Panc1 (cell line): ENCODE measurements at regions not wholly inside any gene's neighbourhood (a gene's known extent, or its start where the extent isn't known, plus 50 kb on each side); places are given as distances from the start of the nearest gene placed in this dataset.

Source experiments
- ATAC-seq: fragments of 200-7000 bp; cut with Tn5 transposase; 2 replicates; pipeline ENCODE4 v1.9.1; 2020; ENCODE audit warnings: mild to moderate bottlenecking, moderate library complexity
- BruUV-seq: library from RNA; stranded (reverse); fragments of 400-500 nt; replicated peaks from 2 replicates; lab custom pipeline; 2021; lab: Mats Ljungman, UMichigan
- CTCF ChIA-PET: fragments of 300-600 bp; sonication (Branson Sonifier 250); formaldehyde crosslinking; loops from one replicate; lab custom pipeline; 2022; ENCODE audit warnings: antibody characterized with exemption; lab: Charles Lee
- POLR2A ChIA-PET: fragments of 300-600 bp; sonication (Branson Sonifier 250); formaldehyde crosslinking; loops from one replicate; lab custom pipeline; 2022; ENCODE audit warnings: antibody characterized with exemption; lab: Charles Lee
- DNase-seq: peaks from one replicate; pipeline ENCODE4 v3.0.0-alpha.2; 2010; ENCODE audit warnings: low read depth, low spot score
- H3K27ac ChIP-seq: 2 replicates; pipeline ENCODE4 v1.5.1; 2011; ENCODE audit warnings: mild to moderate bottlenecking, low read length, inconsistent platforms
- H3K27me3 ChIP-seq: fragments of 200-500 bp; sonication (Bioruptor generic); 2 replicates; pipeline ENCODE4 v1.6.0; 2014; ENCODE audit warnings: low read length, inconsistent platforms; ENCODE audit not compliant: control insufficient read depth, insufficient read depth
- H3K36me3 ChIP-seq: fragments of 200-500 bp; sonication (Bioruptor generic); 2 replicates; pipeline ENCODE4 v1.5.1; 2014; ENCODE audit warnings: inconsistent platforms, mild to moderate bottlenecking, low read length, moderate library complexity; ENCODE audit not compliant: control insufficient read depth, insufficient read depth
- H3K4me1 ChIP-seq: 2 replicates; pipeline ENCODE4 v1.5.1; 2011; ENCODE audit warnings: inconsistent platforms, mild to moderate bottlenecking, low read length, moderate library complexity; ENCODE audit not compliant: control insufficient read depth, insufficient read depth
- H3K4me3 ChIP-seq, 2 experiments: 2 replicates each; pipeline ENCODE4 v1.5.1; 2011 to 2012; ENCODE audit warnings: low read depth in 2 of 2, low read length in 2 of 2, mild to moderate bottlenecking in 2 of 2, inconsistent platforms in 1 of 2, moderate library complexity in 1 of 2
- H3K9me3 ChIP-seq: fragments of 200-500 bp; sonication (Bioruptor generic); 2 replicates; pipeline ENCODE4 v1.5.1; 2014; ENCODE audit warnings: low read depth, mild to moderate bottlenecking, inconsistent platforms, low read length, moderate library complexity; ENCODE audit not compliant: control insufficient read depth, insufficient read depth
- POLR2AphosphoS5 ChIP-seq: IDR thresholded peaks from 2 replicates; pipeline ENCODE4 v1.6.1; 2012; ENCODE audit warnings: mild to moderate bottlenecking, low read depth, low read length, moderate library complexity
- SIN3A ChIP-seq: IDR thresholded peaks from 2 replicates; pipeline ENCODE4 v1.6.1; 2012; ENCODE audit warnings: low read depth, mild to moderate bottlenecking, low read length, moderate library complexity, borderline replicate concordance; ENCODE audit not compliant: insufficient read depth
- TCF7L2 ChIP-seq: IDR thresholded peaks from 2 replicates; pipeline ENCODE4 v1.6.1; 2011; ENCODE audit warnings: mild to moderate bottlenecking, low read depth, low read length, inconsistent platforms
- in situ Hi-C: cut with HindIII; loops from 2 replicates; pipeline ENCODE4 v1.10.0; 2016; ENCODE audit warnings: low sequenced_read_pairs, low pct_unique_long_range_greater_than_20kb
- intact Hi-C: fragments of 100-400 bp; cut with micrococcal nuclease; formaldehyde crosslinking; loops from one replicate; pipeline ENCODE4 v1.10.0; 2022; ENCODE audit not compliant: unreplicated experiment
- TF ChIP-seq, protein P1 (sequence below): fragments of 450-650 bp; IDR thresholded peaks from 2 replicates; pipeline ENCODE4 v1.5.1; 2017; ENCODE audit warnings: mild to moderate bottlenecking
- TF ChIP-seq, protein P2 (sequence below), 2 experiments: IDR thresholded peaks; 2 replicates each; pipeline ENCODE4 v1.6.1; 2011 to 2012; ENCODE audit warnings: low read depth in 2 of 2, control low read depth in 1 of 2, low read length in 1 of 2, mild to moderate bottlenecking in 1 of 2, moderate library complexity in 1 of 2; ENCODE audit not compliant: insufficient read depth in 1 of 2

- Histone ChIP-seq H3K9me3 (no peaks in the 10 kb centered on the region), H3K4me1 (no peaks in the 10 kb centered on the region), H3K4me3 (no peak overlapping the region), H3K27me3 (no peaks in the 10 kb centered on the region), H3K27ac (no peak overlapping the region), H3K36me3 (no peaks in the 10 kb centered on the region)
- intact Hi-C loops, result no loop called here
- in situ Hi-C loops, result no loop called here
- CTCF ChIA-PET, result interaction anchor here (0.6 kb wide), 1 partner anchor 76 kb away, joined by 3 read pairs; no protein-coding TSS in a partner anchor
- TF ChIP-seq SIN3A (no peak), POLR2AphosphoS5 (no peak), TCF7L2 (no peak)
- TF ChIP-seq, protein P1, sequence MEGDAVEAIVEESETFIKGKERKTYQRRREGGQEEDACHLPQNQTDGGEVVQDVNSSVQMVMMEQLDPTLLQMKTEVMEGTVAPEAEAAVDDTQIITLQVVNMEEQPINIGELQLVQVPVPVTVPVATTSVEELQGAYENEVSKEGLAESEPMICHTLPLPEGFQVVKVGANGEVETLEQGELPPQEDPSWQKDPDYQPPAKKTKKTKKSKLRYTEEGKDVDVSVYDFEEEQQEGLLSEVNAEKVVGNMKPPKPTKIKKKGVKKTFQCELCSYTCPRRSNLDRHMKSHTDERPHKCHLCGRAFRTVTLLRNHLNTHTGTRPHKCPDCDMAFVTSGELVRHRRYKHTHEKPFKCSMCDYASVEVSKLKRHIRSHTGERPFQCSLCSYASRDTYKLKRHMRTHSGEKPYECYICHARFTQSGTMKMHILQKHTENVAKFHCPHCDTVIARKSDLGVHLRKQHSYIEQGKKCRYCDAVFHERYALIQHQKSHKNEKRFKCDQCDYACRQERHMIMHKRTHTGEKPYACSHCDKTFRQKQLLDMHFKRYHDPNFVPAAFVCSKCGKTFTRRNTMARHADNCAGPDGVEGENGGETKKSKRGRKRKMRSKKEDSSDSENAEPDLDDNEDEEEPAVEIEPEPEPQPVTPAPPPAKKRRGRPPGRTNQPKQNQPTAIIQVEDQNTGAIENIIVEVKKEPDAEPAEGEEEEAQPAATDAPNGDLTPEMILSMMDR, result no peak
- TF ChIP-seq, protein P2, sequence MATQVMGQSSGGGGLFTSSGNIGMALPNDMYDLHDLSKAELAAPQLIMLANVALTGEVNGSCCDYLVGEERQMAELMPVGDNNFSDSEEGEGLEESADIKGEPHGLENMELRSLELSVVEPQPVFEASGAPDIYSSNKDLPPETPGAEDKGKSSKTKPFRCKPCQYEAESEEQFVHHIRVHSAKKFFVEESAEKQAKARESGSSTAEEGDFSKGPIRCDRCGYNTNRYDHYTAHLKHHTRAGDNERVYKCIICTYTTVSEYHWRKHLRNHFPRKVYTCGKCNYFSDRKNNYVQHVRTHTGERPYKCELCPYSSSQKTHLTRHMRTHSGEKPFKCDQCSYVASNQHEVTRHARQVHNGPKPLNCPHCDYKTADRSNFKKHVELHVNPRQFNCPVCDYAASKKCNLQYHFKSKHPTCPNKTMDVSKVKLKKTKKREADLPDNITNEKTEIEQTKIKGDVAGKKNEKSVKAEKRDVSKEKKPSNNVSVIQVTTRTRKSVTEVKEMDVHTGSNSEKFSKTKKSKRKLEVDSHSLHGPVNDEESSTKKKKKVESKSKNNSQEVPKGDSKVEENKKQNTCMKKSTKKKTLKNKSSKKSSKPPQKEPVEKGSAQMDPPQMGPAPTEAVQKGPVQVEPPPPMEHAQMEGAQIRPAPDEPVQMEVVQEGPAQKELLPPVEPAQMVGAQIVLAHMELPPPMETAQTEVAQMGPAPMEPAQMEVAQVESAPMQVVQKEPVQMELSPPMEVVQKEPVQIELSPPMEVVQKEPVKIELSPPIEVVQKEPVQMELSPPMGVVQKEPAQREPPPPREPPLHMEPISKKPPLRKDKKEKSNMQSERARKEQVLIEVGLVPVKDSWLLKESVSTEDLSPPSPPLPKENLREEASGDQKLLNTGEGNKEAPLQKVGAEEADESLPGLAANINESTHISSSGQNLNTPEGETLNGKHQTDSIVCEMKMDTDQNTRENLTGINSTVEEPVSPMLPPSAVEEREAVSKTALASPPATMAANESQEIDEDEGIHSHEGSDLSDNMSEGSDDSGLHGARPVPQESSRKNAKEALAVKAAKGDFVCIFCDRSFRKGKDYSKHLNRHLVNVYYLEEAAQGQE (IDR thresholded peaks at IDR 0.05; ENCODE audit: insufficient read depth in 1 of 2, low read depth in 2 of 2, low read length in 1 of 2), result no peak
- POLR2A ChIA-PET, result no interaction called here
- no peak for ATAC-seq
- no TSS peak for BruUV-seq
- no peak for DNase-seq
These were observed 116.4 kb upstream of the HES1 start for GRCh38 chr3:194019398-194020165.

GRCh38 chr3:194022052-194022451, 113.9 kb upstream of the HES1 start:
- no TSS peak for BruUV-seq
- in situ Hi-C loops (no loop called here), intact Hi-C loops (no loop called here)
- H3K36me3 ChIP-seq, result no peaks in the 10 kb centered on the region
- ATAC-seq (no peak), DNase-seq (no peak)
- no peak overlapping the region for H3K4me3 ChIP-seq
- H3K27me3 ChIP-seq, result no peaks in the 10 kb centered on the region
- no peaks in the 10 kb centered on the region for H3K9me3 ChIP-seq
- H3K27ac ChIP-seq, result no peak overlapping the region
- ChIA-PET CTCF (no interaction called here), POLR2A (no interaction called here)
- TF ChIP-seq, protein P1, result no peak
- TF ChIP-seq SIN3A, result no peak
- TF ChIP-seq, protein P2 (IDR thresholded peaks at IDR 0.05; ENCODE audit: insufficient read depth in 1 of 2, low read depth in 2 of 2, low read length in 1 of 2), result no peak
- TF ChIP-seq POLR2AphosphoS5, result no peak
- TF ChIP-seq TCF7L2, result no peak
- no peaks in the 10 kb centered on the region for H3K4me1 ChIP-seq
